GM23338 (cell line): ENCODE measurements at regions not wholly inside any gene's neighbourhood (a gene's known extent, or its start where the extent isn't known, plus 50 kb on each side); places are given as distances from the start of the nearest gene placed in this dataset.

Source experiments
- ATAC-seq: fragments of 200-7000 bp; cut with Tn5 transposase; 3 replicates; pipeline ENCODE4 v1.9.1; 2020
- DNase-seq: peaks from one replicate; pipeline ENCODE4 v3.0.0-alpha.2; 2015; ENCODE audit warnings: low spot score
- H2AFZ ChIP-seq: fragments of 200-600 bp; sonication (generic); 2 replicates; pipeline ENCODE4 v1.8.0; 2016; ENCODE audit warnings: antibody characterized with exemption, mild to moderate bottlenecking, moderate library complexity
- H3F3A ChIP-seq: fragments of 200-600 bp; sonication (generic); replicated peaks from 2 replicates; pipeline ENCODE4 v1.8.0; 2017; ENCODE audit warnings: antibody characterized with exemption, mixed run types, low read depth
- H3K27ac ChIP-seq: fragments of 200-600 bp; sonication (generic); 2 replicates; pipeline ENCODE4 v1.6.1; 2016; ENCODE audit warnings: low read depth
- H3K27me3 ChIP-seq: fragments of 200-600 bp; sonication (generic); 2 replicates; pipeline ENCODE4 v1.8.0; 2016; ENCODE audit warnings: mild to moderate bottlenecking, mixed run types, moderate library complexity; ENCODE audit not compliant: insufficient read depth
- H3K36me3 ChIP-seq: fragments of 200-600 bp; sonication (generic); 2 replicates; pipeline ENCODE4 v1.8.0; 2016; ENCODE audit warnings: mild to moderate bottlenecking; ENCODE audit not compliant: insufficient read depth
- H3K4me1 ChIP-seq: fragments of 200-600 bp; sonication (generic); 2 replicates; pipeline ENCODE4 v1.8.0; 2016; ENCODE audit warnings: mild to moderate bottlenecking, moderate library complexity; ENCODE audit not compliant: insufficient read depth
- H3K4me2 ChIP-seq: fragments of 200-600 bp; sonication (generic); 2 replicates; pipeline ENCODE4 v1.7.1; 2017; ENCODE audit warnings: mixed run types
- H3K4me3 ChIP-seq: fragments of 200-600 bp; sonication (generic); 2 replicates; pipeline ENCODE4 v1.6.1; 2016; ENCODE audit warnings: mixed run types
- H3K79me2 ChIP-seq: fragments of 200-600 bp; sonication (generic); replicated peaks from 2 replicates; pipeline ENCODE4 v1.8.0; 2017; ENCODE audit warnings: mild to moderate bottlenecking; ENCODE audit not compliant: insufficient read depth
- H3K9me2 ChIP-seq: fragments of 200-600 bp; sonication (generic); 2 replicates; pipeline ENCODE4 v1.8.0; 2017; ENCODE audit not compliant: insufficient read depth
- H4K20me1 ChIP-seq: fragments of 200-600 bp; sonication (generic); replicated peaks from 2 replicates; pipeline ENCODE4 v1.8.0; 2017; ENCODE audit warnings: mild to moderate bottlenecking; ENCODE audit not compliant: insufficient read depth
- H3K27ac Mint-ChIP-seq: 2 replicates; pipeline ENCODE4 v1.8.0; 2020; ENCODE audit warnings: inconsistent platforms, mild to moderate bottlenecking, moderate library complexity, mixed read lengths
- H3K27me3 Mint-ChIP-seq: 3 replicates; pipeline ENCODE4 v1.8.0; 2022; ENCODE audit warnings: low read depth, mild to moderate bottlenecking, moderate library complexity, mixed read lengths, inconsistent platforms; ENCODE audit not compliant: insufficient read depth, poor library complexity
- H3K36me3 Mint-ChIP-seq: 3 replicates; pipeline ENCODE4 v1.8.0; 2021; ENCODE audit warnings: low read depth, mild to moderate bottlenecking, inconsistent platforms, moderate library complexity, mixed read lengths
- H3K4me1 Mint-ChIP-seq: 3 replicates; pipeline ENCODE4 v1.8.0; 2020; ENCODE audit warnings: mild to moderate bottlenecking, inconsistent platforms, mixed read lengths
- H3K4me3 Mint-ChIP-seq: 3 replicates; pipeline ENCODE4 v1.8.0; 2021; ENCODE audit warnings: moderate library complexity, mild to moderate bottlenecking, inconsistent platforms, mixed read lengths
- H3K9me3 Mint-ChIP-seq: 3 replicates; pipeline ENCODE4 v1.8.0; 2020; ENCODE audit warnings: moderate library complexity, mild to moderate bottlenecking, inconsistent platforms, mixed read lengths
- CREB1 ChIP-seq: fragments of 250-450 bp; sonication (Bioruptor Pico); IDR thresholded peaks from 2 replicates; pipeline ENCODE4 v1.5.0; 2020; ENCODE audit warnings: low read depth, mild to moderate bottlenecking, moderate library complexity
- CTCF ChIP-seq, 2 experiments: fragments of 200-600 bp in 1 of 2; sonication (generic) in 1 of 2; conservative IDR thresholded peaks; 2 replicates each; pipeline versions ENCODE4 v1.5.1 to v1.6.1; 2016 to 2017; ENCODE audit warnings: antibody characterized with exemption in 2 of 2, low read depth in 2 of 2, mild to moderate bottlenecking in 2 of 2, moderate library complexity in 1 of 2
- ETS1 ChIP-seq: IDR thresholded peaks from 2 replicates; pipeline ENCODE4 v1.6.1; 2016; ENCODE audit warnings: antibody characterized with exemption
- EZH2 ChIP-seq: fragments of 200-600 bp; sonication (generic); IDR thresholded peaks from one replicate; pipeline ENCODE4 v1.8.0; 2017; ENCODE audit warnings: antibody characterized with exemption, mild to moderate bottlenecking, low read depth; ENCODE audit not compliant: unreplicated experiment
- EZH2phosphoT487 ChIP-seq: fragments of 200-600 bp; sonication (generic); IDR thresholded peaks from one replicate; pipeline ENCODE4 v1.8.1; 2018; ENCODE audit warnings: antibody characterized with exemption; ENCODE audit not compliant: unreplicated experiment
- JUNB ChIP-seq: IDR thresholded peaks from one replicate; pipeline ENCODE4 v1.6.1; 2016; ENCODE audit warnings: antibody characterized with exemption; ENCODE audit not compliant: unreplicated experiment
- NANOG ChIP-seq: IDR thresholded peaks from 2 replicates; pipeline ENCODE4 v1.6.1; 2016; ENCODE audit warnings: antibody characterized with exemption, borderline replicate concordance
- POLR2AphosphoS5 ChIP-seq: IDR thresholded peaks from 2 replicates; pipeline ENCODE4 v1.6.1; 2016; ENCODE audit warnings: antibody characterized with exemption, low read depth
- REST ChIP-seq: IDR thresholded peaks from one replicate; pipeline ENCODE4 v1.6.1; 2018; ENCODE audit warnings: antibody characterized with exemption; ENCODE audit not compliant: unreplicated experiment
- STAT1 ChIP-seq: IDR thresholded peaks from one replicate; pipeline ENCODE4 v1.6.1; 2016; ENCODE audit warnings: antibody characterized with exemption; ENCODE audit not compliant: unreplicated experiment
- ZNF114 ChIP-seq: fragments of 250-450 bp; sonication (Bioruptor Pico); IDR thresholded peaks from 2 replicates; pipeline ENCODE4 v1.5.0; 2020; ENCODE audit warnings: mild to moderate bottlenecking, moderate library complexity
- ZNF331 ChIP-seq: fragments of 250-450 bp; sonication (Bioruptor Pico); IDR thresholded peaks from 2 replicates; pipeline ENCODE4 v1.5.0; 2020; ENCODE audit warnings: low read depth, mild to moderate bottlenecking, moderate library complexity
- ZNF462 ChIP-seq: fragments of 250-450 bp; sonication (Bioruptor Pico); IDR thresholded peaks from 2 replicates; pipeline ENCODE4 v1.5.0; 2020; ENCODE audit warnings: mild to moderate bottlenecking, moderate library complexity

GRCh38 chr11:10946072-10946471 is 88.2 kb upstream of the ZBED5 start (continued):
- TF ChIP-seq CTCF (conservative IDR thresholded peaks at IDR 0.05; ENCODE audit: low read depth in 2 of 2): no peak
- TF ChIP-seq POLR2AphosphoS5: no peak

GRCh38 chr11:10945196-10945595 is 87.3 kb upstream of the ZBED5 start:
- H3F3A ChIP-seq: no peaks in the 10 kb centered on the region
- Mint-ChIP-seq H3K36me3 (no peaks in the 10 kb centered on the region), H3K4me3 (no peak overlapping the region), H3K27ac (no peak overlapping the region), H3K4me1 (no peaks in the 10 kb centered on the region), H3K27me3 (peaks cover 3% of the 10 kb centered on the region), H3K9me3 (no peaks in the 10 kb centered on the region)
- no peaks in the 10 kb centered on the region for H3K27me3 ChIP-seq
- no peaks in the 10 kb centered on the region for H3K36me3 ChIP-seq
- H3K79me2 ChIP-seq: no peaks in the 10 kb centered on the region
- no peaks in the 10 kb centered on the region for H3K9me2 ChIP-seq
- no peak overlapping the region for H2AFZ ChIP-seq
- no peak overlapping the region for H3K27ac ChIP-seq
- no peak overlapping the region for H3K4me3 ChIP-seq
- H4K20me1 ChIP-seq: no peaks in the 10 kb centered on the region
- DNase-seq (no peak), ATAC-seq (no peak)
- H3K4me2 ChIP-seq: no peak overlapping the region
- no peaks in the 10 kb centered on the region for H3K4me1 ChIP-seq
- TF ChIP-seq EZH2phosphoT487 (no peak), ZNF114 (CRISPR knock-in tag) (no peak), REST (no peak), ZNF462 (CRISPR knock-in tag) (no peak), EZH2 (no peak), CREB1 (no peak), ZNF331 (CRISPR knock-in tag) (no peak), POLR2AphosphoS5 (no peak), NANOG (no peak), ETS1 (no peak), STAT1 (no peak), JUNB (no peak)
